ENCODE measurements at regions not wholly inside any gene's neighbourhood (a gene's known extent, or its start where the extent isn't known, plus 50 kb on each side); places are given as distances from the start of the nearest gene placed in this dataset.

DNA sequence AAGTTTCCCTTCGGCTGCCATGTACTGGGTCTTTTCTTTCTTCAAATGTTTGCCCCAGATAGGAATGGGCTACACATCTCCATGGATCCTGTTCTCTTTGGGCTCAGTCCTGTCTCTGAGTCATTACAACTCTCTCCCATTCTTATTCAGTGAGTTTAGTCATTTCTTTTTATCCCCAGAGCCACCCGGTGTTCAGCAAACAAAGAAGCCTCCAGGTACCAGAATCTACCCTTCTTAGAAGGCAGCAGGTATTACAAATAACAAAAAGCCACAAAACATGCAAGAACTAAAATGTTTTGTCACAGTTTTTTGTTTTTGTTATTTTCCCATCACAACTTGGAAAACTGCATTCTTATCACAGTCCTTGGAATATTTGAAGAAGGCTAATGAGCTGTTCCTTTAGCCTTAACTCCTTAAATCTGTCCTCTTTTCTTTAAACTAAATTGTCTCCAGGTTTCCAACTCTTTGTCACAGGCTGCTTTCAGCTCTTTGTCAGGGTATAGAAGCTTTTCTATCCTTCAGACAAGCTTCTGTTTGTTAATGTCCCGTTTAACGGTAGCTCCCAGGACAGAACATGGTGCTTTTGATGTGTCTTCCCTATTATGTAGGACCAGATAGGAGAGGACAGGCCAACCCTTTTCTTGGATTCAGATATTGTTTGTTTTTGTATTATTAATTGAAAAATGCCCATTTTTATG is 215.5 kb upstream of the HTR2A start:
- Histone ChIP-seq H2BK5ac (ENCODE audit: insufficient read length, low read length) (no peak overlapping the region), H3K56ac (ENCODE audit: insufficient read length, low read depth, low read length) (no peak overlapping the region), H3K79me1 (ENCODE audit: insufficient read depth, low read depth, low read length, poor library complexity, severe bottlenecking) (no peaks in the 10 kb centered on the region), H4K91ac (ENCODE audit: insufficient read length, low read depth, low read length) (no peak overlapping the region), H3K79me2 (ENCODE audit: insufficient read depth, low read length) (no peaks in the 10 kb centered on the region), H3K18ac (ENCODE audit: insufficient read length, low read depth, low read length) (no peak overlapping the region), H4K8ac (replicated peaks; ENCODE audit: insufficient read length, low read depth, low read length) (no peak overlapping the region), H2AFZ (ENCODE audit: low read length) (no peak overlapping the region), H3K4me2 (ENCODE audit: insufficient read depth, insufficient read length, low read length) (no peak overlapping the region), H3K4ac (ENCODE audit: low read depth, low read length) (no peak overlapping the region), H2BK15ac (ENCODE audit: low read depth, low read length) (no peak overlapping the region), H3K27ac (ENCODE audit: insufficient read length, low read depth, low read length) (peak overlapping the region; percentile 91), H4K5ac (ENCODE audit: insufficient read length, low read depth, low read length) (no peak overlapping the region), H3K27me3 (ENCODE audit: insufficient read depth, low read length) (no peaks in the 10 kb centered on the region), H3K14ac (ENCODE audit: insufficient read depth, low read length) (no peak overlapping the region), H2BK12ac (ENCODE audit: insufficient read length, low read depth, low read length) (no peak overlapping the region), H3K9me3 (ENCODE audit: control insufficient read depth, low read depth, low read length) (no peaks in the 10 kb centered on the region), H2AK5ac (ENCODE audit: insufficient read length, low read length) (no peak overlapping the region), H3K23me2 (ENCODE audit: insufficient read length, low read depth, low read length, poor library complexity, severe bottlenecking) (no peaks in the 10 kb centered on the region), H3K4me1 (ENCODE audit: insufficient read depth, low read length) (no peaks in the 10 kb centered on the region; the same call in none of the 2 replicates), H3T11ph (ENCODE audit: low read length) (peak overlapping the region; percentile 45), H3K23ac (ENCODE audit: insufficient read length, low read depth, low read length) (no peak overlapping the region), H4K20me1 (ENCODE audit: control insufficient read depth, insufficient read depth, insufficient read length) (no peaks in the 10 kb centered on the region), H3K9ac (ENCODE audit: extremely low read depth, insufficient read length, low read length) (no peak overlapping the region), H2BK120ac (ENCODE audit: low read depth, low read length, poor library complexity, severe bottlenecking) (no peak overlapping the region), H2BK20ac (ENCODE audit: low read depth, low read length, poor library complexity, severe bottlenecking) (no peak overlapping the region)
- Mint-ChIP-seq H3K9me3 (peaks cover 5 to 13% of the 10 kb centered on the region in 2 experiments), H3K4me1 (peaks cover 50 to 61% of the 10 kb centered on the region in 2 experiments), H3K27ac (peak overlapping the region; percentile 96 to 97 (median 97); a peak in 6 of 7 replicates), H3K4me3 (peak overlapping the region in 1 of 2 experiments; percentile 43; a peak in 2 of 5 replicates), H3K27me3 (ENCODE audit: low read depth) (no peaks in the 10 kb centered on the region; the same call in 1 of the 2 replicates), H3K36me3 (ENCODE audit: insufficient read depth in 1 of 3, low read depth in 3 of 3) (peaks cover 2 to 19% (median 12%) of the 10 kb centered on the region in 3 experiments; a peak in 6 of 7 replicates)
- WGBS (ENCODE audit: extremely low coverage, insufficient read length, low lambda C conversion rate), result no CpG with 5 or more reads among the region's 4 CpGs
- peak; percentile 53 for DNase-seq
- TF ChIP-seq, protein P1, sequence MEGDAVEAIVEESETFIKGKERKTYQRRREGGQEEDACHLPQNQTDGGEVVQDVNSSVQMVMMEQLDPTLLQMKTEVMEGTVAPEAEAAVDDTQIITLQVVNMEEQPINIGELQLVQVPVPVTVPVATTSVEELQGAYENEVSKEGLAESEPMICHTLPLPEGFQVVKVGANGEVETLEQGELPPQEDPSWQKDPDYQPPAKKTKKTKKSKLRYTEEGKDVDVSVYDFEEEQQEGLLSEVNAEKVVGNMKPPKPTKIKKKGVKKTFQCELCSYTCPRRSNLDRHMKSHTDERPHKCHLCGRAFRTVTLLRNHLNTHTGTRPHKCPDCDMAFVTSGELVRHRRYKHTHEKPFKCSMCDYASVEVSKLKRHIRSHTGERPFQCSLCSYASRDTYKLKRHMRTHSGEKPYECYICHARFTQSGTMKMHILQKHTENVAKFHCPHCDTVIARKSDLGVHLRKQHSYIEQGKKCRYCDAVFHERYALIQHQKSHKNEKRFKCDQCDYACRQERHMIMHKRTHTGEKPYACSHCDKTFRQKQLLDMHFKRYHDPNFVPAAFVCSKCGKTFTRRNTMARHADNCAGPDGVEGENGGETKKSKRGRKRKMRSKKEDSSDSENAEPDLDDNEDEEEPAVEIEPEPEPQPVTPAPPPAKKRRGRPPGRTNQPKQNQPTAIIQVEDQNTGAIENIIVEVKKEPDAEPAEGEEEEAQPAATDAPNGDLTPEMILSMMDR (conservative IDR thresholded peaks at IDR 0.05), result no peak

All from H9 (cell line).